NCI-H226 (cell line): ENCODE measurements at regions not wholly inside any gene's neighbourhood (a gene's known extent, or its start where the extent isn't known, plus 50 kb on each side); places are given as distances from the start of the nearest gene placed in this dataset.

ENCODE experiments used
- DNase-seq: peaks from one replicate; pipeline ENCODE4 v3.0.0-alpha.2; 2015

- no peak for DNase-seq
Measured at GRCh38 chr4:125135652-125136051, 179.1 kb upstream of the FAT4 start.

- DNase-seq: no peak
Measured at GRCh38 chr4:125132729-125133128, 182.0 kb upstream of the FAT4 start.

GRCh38 chr4:125131891-125132680, 182.7 kb upstream of the FAT4 start:
- DNase-seq: no peak

- DNase-seq: no peak
Measured at GRCh38 chr4:125125276-125125675, 189.5 kb upstream of the FAT4 start.

- DNase-seq: peak; percentile 28
Measured at GRCh38 chr4:125123570-125124109, 191.1 kb upstream of the FAT4 start.

- no peak for DNase-seq
Measured at GRCh38 chr4:125121581-125121980, 193.2 kb upstream of the FAT4 start.

GRCh38 chr4:125116431-125116830, 198.3 kb upstream of the FAT4 start:
- no peak for DNase-seq

- DNase-seq: peak; percentile 76
Measured at GRCh38 chr4:125115941-125116340, 198.8 kb upstream of the FAT4 start.

GRCh38 chr4:125115476-125115875, 199.3 kb upstream of the FAT4 start:
- peak; percentile 29 for DNase-seq

GRCh38 chr4:125112536-125112935, 202.2 kb upstream of the FAT4 start:
- no peak for DNase-seq

- DNase-seq: no peak
Measured at GRCh38 chr4:125111323-125111722, 203.4 kb upstream of the FAT4 start.

GRCh38 chr4:125105561-125105960, 209.2 kb upstream of the FAT4 start:
- no peak for DNase-seq

- DNase-seq: no peak
Measured at GRCh38 chr4:125104616-125105015, 210.1 kb upstream of the FAT4 start.

- DNase-seq: peak; percentile 76
Measured at GRCh38 chr4:125101719-125102118, 213.0 kb upstream of the FAT4 start.

- peak; percentile 3 for DNase-seq
Measured at GRCh38 chr4:125097729-125098128, 217.0 kb upstream of the FAT4 start.

- no peak for DNase-seq
Measured at GRCh38 chr4:125096662-125097061, 218.1 kb upstream of the FAT4 start.

- DNase-seq: no peak
Measured at GRCh38 chr4:125091541-125091940, 223.2 kb upstream of the FAT4 start.

- no peak for DNase-seq
Measured at GRCh38 chr4:125091101-125091500, 223.7 kb upstream of the FAT4 start.

GRCh38 chr4:125084608-125085007, 230.1 kb upstream of the FAT4 start:
- no peak for DNase-seq

- DNase-seq: no peak
Measured at GRCh38 chr4:125082729-125083417, 231.9 kb upstream of the FAT4 start.

- DNase-seq: no peak
Measured at GRCh38 chr4:125072269-125072668, 242.5 kb upstream of the FAT4 start.

GRCh38 chr4:125070861-125071260, 243.9 kb upstream of the FAT4 start:
- DNase-seq: no peak

GRCh38 chr4:125062115-125063050, 252.4 kb upstream of the FAT4 start:
- DNase-seq: no peak
